GM06990 (cell line): ENCODE measurements at regions not wholly inside any gene's neighbourhood (a gene's known extent, or its start where the extent isn't known, plus 50 kb on each side); places are given as distances from the start of the nearest gene placed in this dataset.
A peak's percentile ranks its signal among the peaks of the same experiment; 100 is the strongest.

ENCODE experiments used
- DNase-seq: peaks from one replicate; pipeline ENCODE4 v3.0.0-alpha.2; 2011; ENCODE audit not compliant: insufficient read length; ENCODE audit errors: extremely low read depth
- H3K27me3 ChIP-seq: replicated peaks from 2 replicates; pipeline ENCODE4 v1.6.0; 2011; ENCODE audit warnings: low read length; ENCODE audit not compliant: control insufficient read depth, insufficient read depth
- H3K36me3 ChIP-seq: 2 replicates; pipeline ENCODE4 v1.5.1; 2011; ENCODE audit warnings: low read length; ENCODE audit not compliant: control insufficient read depth, insufficient read depth
- H3K4me3 ChIP-seq: replicated peaks from 2 replicates; pipeline ENCODE4 v1.5.1; 2011; ENCODE audit warnings: low read depth, mild to moderate bottlenecking, control low read depth, low read length
- TF ChIP-seq, protein P1 (sequence below): IDR thresholded peaks from 2 replicates; pipeline ENCODE4 v1.5.1; 2011; ENCODE audit warnings: low read length, control low read depth, mild to moderate bottlenecking, inconsistent platforms; ENCODE audit not compliant: insufficient read depth, poor library complexity, severe bottlenecking

GRCh38 chr5:87845734-87846133 is 422.9 kb downstream of the TMEM161B start:
- TF ChIP-seq, protein P1, sequence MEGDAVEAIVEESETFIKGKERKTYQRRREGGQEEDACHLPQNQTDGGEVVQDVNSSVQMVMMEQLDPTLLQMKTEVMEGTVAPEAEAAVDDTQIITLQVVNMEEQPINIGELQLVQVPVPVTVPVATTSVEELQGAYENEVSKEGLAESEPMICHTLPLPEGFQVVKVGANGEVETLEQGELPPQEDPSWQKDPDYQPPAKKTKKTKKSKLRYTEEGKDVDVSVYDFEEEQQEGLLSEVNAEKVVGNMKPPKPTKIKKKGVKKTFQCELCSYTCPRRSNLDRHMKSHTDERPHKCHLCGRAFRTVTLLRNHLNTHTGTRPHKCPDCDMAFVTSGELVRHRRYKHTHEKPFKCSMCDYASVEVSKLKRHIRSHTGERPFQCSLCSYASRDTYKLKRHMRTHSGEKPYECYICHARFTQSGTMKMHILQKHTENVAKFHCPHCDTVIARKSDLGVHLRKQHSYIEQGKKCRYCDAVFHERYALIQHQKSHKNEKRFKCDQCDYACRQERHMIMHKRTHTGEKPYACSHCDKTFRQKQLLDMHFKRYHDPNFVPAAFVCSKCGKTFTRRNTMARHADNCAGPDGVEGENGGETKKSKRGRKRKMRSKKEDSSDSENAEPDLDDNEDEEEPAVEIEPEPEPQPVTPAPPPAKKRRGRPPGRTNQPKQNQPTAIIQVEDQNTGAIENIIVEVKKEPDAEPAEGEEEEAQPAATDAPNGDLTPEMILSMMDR = no peak
- no peaks in the 10 kb centered on the region for H3K27me3 ChIP-seq
- no peak overlapping the region for H3K4me3 ChIP-seq
- H3K36me3 ChIP-seq = no peaks in the 10 kb centered on the region
- DNase-seq = no peak

GRCh38 chr5:87844866-87845265 is 423.8 kb downstream of the TMEM161B start:
- H3K36me3 ChIP-seq = no peaks in the 10 kb centered on the region
- DNase-seq = no peak
- TF ChIP-seq, protein P1 = no peak
- no peaks in the 10 kb centered on the region for H3K27me3 ChIP-seq
- no peak overlapping the region for H3K4me3 ChIP-seq

GRCh38 chr5:87844449-87844848 is 424.2 kb downstream of the TMEM161B start:
- no peak for DNase-seq
- no peaks in the 10 kb centered on the region for H3K36me3 ChIP-seq
- no peak overlapping the region for H3K4me3 ChIP-seq
- TF ChIP-seq, protein P1 = peak; percentile 3
- H3K27me3 ChIP-seq = no peaks in the 10 kb centered on the region

DNA sequence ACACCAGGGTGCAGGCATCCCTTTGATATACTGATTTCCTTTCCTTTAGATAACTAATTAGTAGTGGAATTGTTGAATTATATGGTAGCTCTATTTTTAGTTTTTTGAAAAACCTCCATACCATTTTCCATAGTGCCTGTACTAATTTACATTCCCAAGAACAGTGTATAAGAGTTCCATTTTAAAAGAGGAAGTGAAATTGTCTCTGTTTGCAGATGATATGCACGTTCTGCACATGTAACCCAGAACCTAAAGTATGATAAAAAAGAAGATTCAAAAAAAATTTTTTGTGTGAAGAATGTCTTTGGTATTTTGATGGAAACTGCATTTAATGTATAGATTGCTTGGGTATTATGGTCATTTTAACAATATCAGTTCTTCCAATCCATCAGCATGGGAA is 424.0 kb upstream of the CCNH start:
- DNase-seq = no peak
- TF ChIP-seq, protein P1 = no peak
- Histone ChIP-seq H3K27me3 (no peaks in the 10 kb centered on the region), H3K4me3 (no peak overlapping the region), H3K36me3 (no peaks in the 10 kb centered on the region)

GRCh38 chr5:87831499-87831898 is 418.8 kb upstream of the CCNH start:
- no peaks in the 10 kb centered on the region for H3K36me3 ChIP-seq
- TF ChIP-seq, protein P1 = no peak
- H3K4me3 ChIP-seq = no peak overlapping the region
- DNase-seq = no peak
- H3K27me3 ChIP-seq = no peaks in the 10 kb centered on the region

DNA sequence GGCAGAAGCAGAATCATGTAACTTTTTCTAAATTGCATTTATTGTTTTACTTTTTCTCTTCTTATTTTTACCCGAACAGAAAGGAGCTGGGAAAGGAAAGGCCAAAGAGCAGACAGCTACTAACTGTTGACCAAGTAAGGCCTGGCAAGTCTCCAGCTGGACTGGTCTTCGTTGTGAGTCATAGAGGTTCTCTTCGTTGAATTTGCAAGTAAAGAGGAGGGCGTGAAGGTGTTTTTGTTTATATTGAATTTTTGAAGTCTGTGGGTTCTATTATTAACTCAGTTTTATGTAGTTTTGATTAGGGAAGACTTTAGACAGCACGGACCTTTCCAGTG is 416.5 kb upstream of the CCNH start:
- TF ChIP-seq, protein P1 = no peak
- Histone ChIP-seq H3K27me3 (no peaks in the 10 kb centered on the region), H3K4me3 (no peak overlapping the region), H3K36me3 (no peaks in the 10 kb centered on the region)
- DNase-seq = no peak
